ENCODE measurements at regions not wholly inside any gene's neighbourhood (a gene's known extent, or its start where the extent isn't known, plus 50 kb on each side); places are given as distances from the start of the nearest gene placed in this dataset.

DNA sequence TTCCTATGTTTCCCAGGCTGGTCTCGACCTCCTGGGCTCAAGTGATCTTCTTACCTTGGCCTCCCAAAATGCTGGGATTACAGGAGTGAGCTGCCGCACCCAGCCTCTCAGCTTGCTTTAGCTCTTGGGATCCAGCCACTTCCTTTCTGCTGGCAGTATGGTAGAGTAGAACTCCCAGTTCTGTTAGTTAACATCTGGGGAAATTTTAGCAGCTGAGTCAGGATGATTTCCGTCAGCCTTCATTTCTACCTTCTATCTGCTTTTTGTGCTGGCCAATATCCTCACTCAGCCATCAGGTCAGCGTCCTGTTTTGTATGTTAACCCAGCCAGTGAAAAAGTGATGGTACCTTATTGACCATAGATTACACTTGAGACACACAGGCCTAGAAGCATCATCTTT is 59.3 kb upstream of the GPC4 start:
- TF ChIP-seq, protein P1, sequence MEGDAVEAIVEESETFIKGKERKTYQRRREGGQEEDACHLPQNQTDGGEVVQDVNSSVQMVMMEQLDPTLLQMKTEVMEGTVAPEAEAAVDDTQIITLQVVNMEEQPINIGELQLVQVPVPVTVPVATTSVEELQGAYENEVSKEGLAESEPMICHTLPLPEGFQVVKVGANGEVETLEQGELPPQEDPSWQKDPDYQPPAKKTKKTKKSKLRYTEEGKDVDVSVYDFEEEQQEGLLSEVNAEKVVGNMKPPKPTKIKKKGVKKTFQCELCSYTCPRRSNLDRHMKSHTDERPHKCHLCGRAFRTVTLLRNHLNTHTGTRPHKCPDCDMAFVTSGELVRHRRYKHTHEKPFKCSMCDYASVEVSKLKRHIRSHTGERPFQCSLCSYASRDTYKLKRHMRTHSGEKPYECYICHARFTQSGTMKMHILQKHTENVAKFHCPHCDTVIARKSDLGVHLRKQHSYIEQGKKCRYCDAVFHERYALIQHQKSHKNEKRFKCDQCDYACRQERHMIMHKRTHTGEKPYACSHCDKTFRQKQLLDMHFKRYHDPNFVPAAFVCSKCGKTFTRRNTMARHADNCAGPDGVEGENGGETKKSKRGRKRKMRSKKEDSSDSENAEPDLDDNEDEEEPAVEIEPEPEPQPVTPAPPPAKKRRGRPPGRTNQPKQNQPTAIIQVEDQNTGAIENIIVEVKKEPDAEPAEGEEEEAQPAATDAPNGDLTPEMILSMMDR (IDR thresholded peaks at IDR 0.05), result no peak
- TF ChIP-seq POLR2A (IDR thresholded peaks at IDR 0.05) (no peak), POLR2AphosphoS5 (IDR thresholded peaks at IDR 0.05) (no peak)
